ENCODE measurements at regions not wholly inside any gene's neighbourhood (a gene's known extent, or its start where the extent isn't known, plus 50 kb on each side); places are given as distances from the start of the nearest gene placed in this dataset.

- no peak for DNase-seq
- intact Hi-C loops (cut with DNase I) = no loop called here
Observed at GRCh38 chr2:150319658-150320555, 167.6 kb downstream of the RND3 start.

- no peak for DNase-seq
- intact Hi-C loops (cut with DNase I) = no loop called here
Observed at GRCh38 chr2:150319085-150319484, 168.4 kb downstream of the RND3 start.

GRCh38 chr2:150312271-150312670 lies 175.2 kb downstream of the RND3 start:
- intact Hi-C loops (cut with DNase I) = no loop called here
- DNase-seq = no peak

- intact Hi-C loops (cut with DNase I) = no loop called here
- DNase-seq = no peak
Observed at GRCh38 chr2:150309311-150310080, 178.0 kb downstream of the RND3 start.

GRCh38 chr2:150307258-150307657 lies 180.2 kb downstream of the RND3 start:
- intact Hi-C loops (cut with DNase I) = no loop called here
- DNase-seq = no peak

GRCh38 chr2:150303281-150303680 lies 184.2 kb downstream of the RND3 start:
- DNase-seq = no peak
- intact Hi-C loops (cut with DNase I) = no loop called here

GRCh38 chr2:150298571-150299305 lies 188.7 kb downstream of the RND3 start:
- no peak for DNase-seq
- intact Hi-C loops (cut with DNase I) = no loop called here

- DNase-seq = no peak
- intact Hi-C loops (cut with DNase I) = no loop called here
Observed at GRCh38 chr2:150296770-150297546, 190.5 kb downstream of the RND3 start.

GRCh38 chr2:150295544-150295943 lies 191.9 kb downstream of the RND3 start:
- DNase-seq = no peak
- intact Hi-C loops (cut with DNase I) = no loop called here

- DNase-seq = no peak
- intact Hi-C loops (cut with DNase I) = no loop called here
Observed at GRCh38 chr2:150293771-150294170, 193.7 kb downstream of the RND3 start.

- DNase-seq = no peak
- intact Hi-C loops (cut with DNase I) = no loop called here
Observed at GRCh38 chr2:150292807-150293206, 194.7 kb downstream of the RND3 start.

- intact Hi-C loops (cut with DNase I) = no loop called here
- no peak for DNase-seq
Observed at GRCh38 chr2:150292192-150292591, 195.3 kb downstream of the RND3 start.

GRCh38 chr2:150286730-150287362 lies 200.6 kb downstream of the RND3 start:
- DNase-seq = no peak
- intact Hi-C loops (cut with DNase I) = no loop called here

GRCh38 chr2:150284116-150284515 lies 203.4 kb downstream of the RND3 start:
- DNase-seq = no peak
- intact Hi-C loops (cut with DNase I) = no loop called here

- DNase-seq = no peak
Observed at GRCh38 chr2:150282771-150283371, 204.6 kb downstream of the RND3 start.

GRCh38 chr2:150282357-150282756 lies 205.1 kb downstream of the RND3 start:
- no peak for DNase-seq
- intact Hi-C loops (cut with DNase I) = no loop called here

More at GRCh38 chr2:150282771-150283371, 204.6 kb downstream of the RND3 start:
- intact Hi-C loops (cut with DNase I) = no loop called here

GRCh38 chr2:150280231-150280630 lies 207.2 kb downstream of the RND3 start:
- intact Hi-C loops (cut with DNase I) = no loop called here
- no peak for DNase-seq

GRCh38 chr2:150279686-150280085 lies 207.8 kb downstream of the RND3 start:
- no peak for DNase-seq
- intact Hi-C loops (cut with DNase I) = no loop called here

- intact Hi-C loops (cut with DNase I) = no loop called here
Observed at GRCh38 chr2:150276737-150277136, 210.7 kb downstream of the RND3 start.

More at GRCh38 chr2:150276737-150277136, 210.7 kb downstream of the RND3 start:
- DNase-seq = no peak
